Fibroblast of lung (primary cell): ENCODE measurements at regions not wholly inside any gene's neighbourhood (a gene's known extent, or its start where the extent isn't known, plus 50 kb on each side); places are given as distances from the start of the nearest gene placed in this dataset.

Experiments
- DNase-seq, 2 donors: peaks; one replicate each; pipeline versions ENCODE4 v3.0.0 to v3.0.0-alpha.2; 2010; ENCODE audit warnings: low read depth in 2 of 2
- H2AFZ ChIP-seq: 2 replicates; pipeline ENCODE4 v1.5.1; 2012; ENCODE audit warnings: low read length, control low read depth, inconsistent platforms
- H3K27ac ChIP-seq: 2 replicates; pipeline ENCODE4 v1.5.1; 2011; ENCODE audit warnings: low read length, control low read depth; ENCODE audit not compliant: insufficient read depth
- H3K27me3 ChIP-seq: 2 replicates; pipeline ENCODE4 v1.5.1; 2011; ENCODE audit warnings: mild to moderate bottlenecking, low read length; ENCODE audit not compliant: control insufficient read depth, insufficient read depth
- H3K36me3 ChIP-seq: 2 replicates; pipeline ENCODE4 v1.5.1; 2011; ENCODE audit warnings: low read length; ENCODE audit not compliant: control insufficient read depth, insufficient read depth
- H3K4me1 ChIP-seq: 2 replicates; pipeline ENCODE4 v1.5.1; 2011; ENCODE audit warnings: low read length; ENCODE audit not compliant: control insufficient read depth, insufficient read depth; ENCODE audit errors: extremely low read depth
- H3K4me2 ChIP-seq: 2 replicates; pipeline ENCODE4 v1.5.1; 2011; ENCODE audit warnings: low read length, control low read depth; ENCODE audit not compliant: insufficient read depth; ENCODE audit errors: extremely low read depth
- H3K4me3 ChIP-seq, 4 experiments: fragments of 200-600 bp in 1 of 4; sonication (generic) in 1 of 4; replicated peaks in 1 of 4; 2 replicates each; pipeline ENCODE4 v1.5.1; 2011 to 2016; ENCODE audit warnings: low read length in 4 of 4, low read depth in 3 of 4, mild to moderate bottlenecking in 3 of 4, control low read depth in 2 of 4, inconsistent platforms in 1 of 4, mixed read lengths in 1 of 4; ENCODE audit not compliant: insufficient read depth in 1 of 4; ENCODE audit errors: control extremely low read depth in 1 of 4
- H3K79me2 ChIP-seq: 2 replicates; pipeline ENCODE4 v1.5.1; 2012; ENCODE audit warnings: mild to moderate bottlenecking, low read length, inconsistent platforms; ENCODE audit not compliant: control insufficient read depth, insufficient read depth
- H3K9ac ChIP-seq: 2 replicates; pipeline ENCODE4 v1.5.1; 2011; ENCODE audit warnings: mild to moderate bottlenecking, low read length, control low read depth; ENCODE audit not compliant: insufficient read depth
- H3K9me3 ChIP-seq: 2 replicates; pipeline ENCODE4 v1.5.1; 2012; ENCODE audit warnings: low read depth, low read length; ENCODE audit not compliant: control insufficient read depth, insufficient read depth
- H4K20me1 ChIP-seq: 2 replicates; pipeline ENCODE4 v1.5.1; 2011; ENCODE audit warnings: low read length; ENCODE audit not compliant: control insufficient read depth, insufficient read depth; ENCODE audit errors: extremely low read depth
- CTCF ChIP-seq, 2 donors: IDR thresholded peaks in 1 of 2; conservative IDR thresholded peaks in 1 of 2; 1 replicate in 1 of 2; 2 replicates in 1 of 2; pipeline ENCODE4 v1.5.1; 2011 to 2012; ENCODE audit warnings: low read length in 2 of 2, control low read depth in 1 of 2, inconsistent platforms in 1 of 2, low read depth in 1 of 2, mild to moderate bottlenecking in 1 of 2
- EZH2 ChIP-seq: IDR thresholded peaks from 2 replicates; pipeline ENCODE4 v1.5.1; 2012; ENCODE audit warnings: low read length, control low read depth, mild to moderate bottlenecking; ENCODE audit errors: missing control alignments

- Histone ChIP-seq H3K27ac (peak overlapping the region; percentile 65), H3K9me3 (no peaks in the 10 kb centered on the region), H3K4me2 (peak overlapping the region; percentile 65), H3K9ac (no peak overlapping the region), H3K36me3 (no peaks in the 10 kb centered on the region), H3K4me1 (peaks cover 4% of the 10 kb centered on the region), H4K20me1 (no peaks in the 10 kb centered on the region), H3K79me2 (no peaks in the 10 kb centered on the region), H3K4me3 (no peak overlapping the region), H3K27me3 (no peaks in the 10 kb centered on the region), H2AFZ (peak overlapping the region; percentile 22)
- TF ChIP-seq CTCF (conservative IDR thresholded peaks at IDR 0.05 in 1 of 2, IDR thresholded peaks at IDR 0.05 in 1 of 2; ENCODE audit: low read depth in 1 of 2, low read length in 2 of 2) (no peak), EZH2 (no peak)
- peak; percentile 82 to 96 for DNase-seq
Observed at GRCh38 chr9:115952430-115953292, 200.9 kb upstream of the PAPPA start.

- no peaks in the 10 kb centered on the region for H3K36me3 ChIP-seq
- H3K79me2 ChIP-seq, result no peaks in the 10 kb centered on the region
- TF ChIP-seq CTCF (conservative IDR thresholded peaks at IDR 0.05 in 1 of 2, IDR thresholded peaks at IDR 0.05 in 1 of 2; ENCODE audit: low read depth in 1 of 2, low read length in 2 of 2), result no peak
- TF ChIP-seq EZH2, result no peak
- DNase-seq, result no peak
- no peaks in the 10 kb centered on the region for H3K27me3 ChIP-seq
- peaks cover 4% of the 10 kb centered on the region for H3K4me1 ChIP-seq
- no peaks in the 10 kb centered on the region for H3K9me3 ChIP-seq
- H3K27ac ChIP-seq, result no peak overlapping the region
- no peak overlapping the region for H2AFZ ChIP-seq
- no peak overlapping the region for H3K9ac ChIP-seq
- no peak overlapping the region for H3K4me3 ChIP-seq
- no peaks in the 10 kb centered on the region for H4K20me1 ChIP-seq
- H3K4me2 ChIP-seq, result no peak overlapping the region
Observed at GRCh38 chr9:115956371-115956770, 197.2 kb upstream of the PAPPA start.

GRCh38 chr9:115957585-115957984 is 196.0 kb upstream of the PAPPA start:
- Histone ChIP-seq H4K20me1 (no peaks in the 10 kb centered on the region), H3K9ac (no peak overlapping the region), H3K4me2 (peak overlapping the region; percentile 13), H2AFZ (peak overlapping the region; percentile 41), H3K9me3 (no peaks in the 10 kb centered on the region), H3K36me3 (no peaks in the 10 kb centered on the region), H3K4me3 (no peak overlapping the region), H3K4me1 (peaks cover 4% of the 10 kb centered on the region), H3K27ac (no peak overlapping the region), H3K79me2 (no peaks in the 10 kb centered on the region), H3K27me3 (no peaks in the 10 kb centered on the region)
- no peak for TF ChIP-seq CTCF (conservative IDR thresholded peaks at IDR 0.05 in 1 of 2, IDR thresholded peaks at IDR 0.05 in 1 of 2; ENCODE audit: low read depth in 1 of 2, low read length in 2 of 2)
- TF ChIP-seq EZH2, result no peak
- peak; percentile 30 to 44 for DNase-seq
